ENCODE measurements at regions not wholly inside any gene's neighbourhood (a gene's known extent, or its start where the extent isn't known, plus 50 kb on each side); places are given as distances from the start of the nearest gene placed in this dataset.

- Mint-ChIP-seq H3K36me3 (peaks cover 1% of the 10 kb centered on the region), H3K9me3 (ENCODE audit: low read depth) (no peaks in the 10 kb centered on the region), H3K27ac (no peak overlapping the region), H3K27me3 (no peaks in the 10 kb centered on the region), H3K4me1 (peaks cover 25% of the 10 kb centered on the region), H3K4me3 (no peak overlapping the region)
- DNase-seq = no peak
- CTCF ChIA-PET = interaction anchor here (1.0 to 2.7 kb wide), 2 partner anchors 8 to 80 kb away, joined by 3 to 7 read pairs; no protein-coding TSS in a partner anchor
- no peak for ATAC-seq
Measured at GRCh38 chr12:124390442-124391097, 95.7 kb downstream of the RFLNA start.

- peaks cover 1% of the 10 kb centered on the region for H3K36me3 Mint-ChIP-seq
- no peak overlapping the region for H3K4me3 Mint-ChIP-seq
- no peak for ATAC-seq
- CTCF ChIA-PET = interaction anchor here (0.8 to 2.7 kb wide), 3 partner anchors 9 to 382 kb away, joined by 3 to 10 read pairs (median 7); no protein-coding TSS in a partner anchor
- no peaks in the 10 kb centered on the region for H3K27me3 Mint-ChIP-seq
- DNase-seq = no peak
- H3K27ac Mint-ChIP-seq = no peak overlapping the region
- H3K4me1 Mint-ChIP-seq = peaks cover 25% of the 10 kb centered on the region
- no peaks in the 10 kb centered on the region for H3K9me3 Mint-ChIP-seq (ENCODE audit: low read depth)
Measured at GRCh38 chr12:124389725-124390441, 95.0 kb downstream of the RFLNA start.

- DNase-seq = peak; percentile 59
- Mint-ChIP-seq H3K36me3 (no peaks in the 10 kb centered on the region), H3K27me3 (no peaks in the 10 kb centered on the region), H3K27ac (no peak overlapping the region), H3K9me3 (ENCODE audit: low read depth) (no peaks in the 10 kb centered on the region), H3K4me1 (peaks cover 25% of the 10 kb centered on the region), H3K4me3 (no peak overlapping the region)
- ATAC-seq = peak; percentile 70
- CTCF ChIA-PET = interaction anchor here (0.8 to 2.7 kb wide), 3 partner anchors 10 to 383 kb away, joined by 3 to 10 read pairs (median 7); no protein-coding TSS in a partner anchor
Measured at GRCh38 chr12:124389138-124389724, 94.3 kb downstream of the RFLNA start.

GRCh38 chr12:124388679-124389137, 93.8 kb downstream of the RFLNA start:
- DNase-seq = peak; percentile 42
- Mint-ChIP-seq H3K27ac (no peak overlapping the region), H3K9me3 (ENCODE audit: low read depth) (no peaks in the 10 kb centered on the region), H3K27me3 (no peaks in the 10 kb centered on the region), H3K4me1 (peaks cover 25% of the 10 kb centered on the region), H3K4me3 (no peak overlapping the region), H3K36me3 (no peaks in the 10 kb centered on the region)
- CTCF ChIA-PET = interaction anchor here (1.6 to 2.7 kb wide), 2 partner anchors 10 to 77 kb away, joined by 7 to 10 read pairs; no protein-coding TSS in a partner anchor
- ATAC-seq = peak; percentile 45

GRCh38 chr12:124388038-124388671, 93.3 kb downstream of the RFLNA start:
- no peaks in the 10 kb centered on the region for H3K36me3 Mint-ChIP-seq
- no peaks in the 10 kb centered on the region for H3K27me3 Mint-ChIP-seq
- no peak for ATAC-seq
- H3K4me1 Mint-ChIP-seq = peaks cover 25% of the 10 kb centered on the region
- H3K4me3 Mint-ChIP-seq = no peak overlapping the region
- no peak overlapping the region for H3K27ac Mint-ChIP-seq
- CTCF ChIA-PET = interaction anchor here (1.6 to 2.7 kb wide), 2 partner anchors 11 to 78 kb away, joined by 7 to 10 read pairs; no protein-coding TSS in a partner anchor
- DNase-seq = no peak
- no peaks in the 10 kb centered on the region for H3K9me3 Mint-ChIP-seq (ENCODE audit: low read depth)

- DNase-seq (no peak), ATAC-seq (no peak)
- no peak overlapping the region for H3K4me3 Mint-ChIP-seq
- no peaks in the 10 kb centered on the region for H3K36me3 Mint-ChIP-seq
- H3K27ac Mint-ChIP-seq = no peak overlapping the region
- H3K4me1 Mint-ChIP-seq = peaks cover 25% of the 10 kb centered on the region
- H3K27me3 Mint-ChIP-seq = no peaks in the 10 kb centered on the region
- H3K9me3 Mint-ChIP-seq (ENCODE audit: low read depth) = no peaks in the 10 kb centered on the region
- CTCF ChIA-PET = no interaction called here
Measured at GRCh38 chr12:124387528-124387911, 92.6 kb downstream of the RFLNA start.

- CTCF ChIA-PET = interaction anchor here (1.1 kb wide), 1 partner anchor 222 kb away, joined by 3 read pairs; no protein-coding TSS in a partner anchor
- H3K4me1 Mint-ChIP-seq = peaks cover 21% of the 10 kb centered on the region
- H3K27me3 Mint-ChIP-seq = no peaks in the 10 kb centered on the region
- H3K9me3 Mint-ChIP-seq (ENCODE audit: low read depth) = no peaks in the 10 kb centered on the region
- DNase-seq = no peak
- ATAC-seq = no peak
- no peak overlapping the region for H3K4me3 Mint-ChIP-seq
- no peak overlapping the region for H3K27ac Mint-ChIP-seq
- H3K36me3 Mint-ChIP-seq = no peaks in the 10 kb centered on the region
Measured at GRCh38 chr12:124386661-124387527, 92.0 kb downstream of the RFLNA start.

- ATAC-seq (no peak), DNase-seq (no peak)
- H3K27me3 Mint-ChIP-seq = no peaks in the 10 kb centered on the region
- no peaks in the 10 kb centered on the region for H3K36me3 Mint-ChIP-seq
- H3K4me1 Mint-ChIP-seq = peaks cover 13% of the 10 kb centered on the region
- H3K27ac Mint-ChIP-seq = no peak overlapping the region
- CTCF ChIA-PET = interaction anchor here (1.1 kb wide), 1 partner anchor 223 kb away, joined by 3 read pairs; no protein-coding TSS in a partner anchor
- H3K9me3 Mint-ChIP-seq (ENCODE audit: low read depth) = no peaks in the 10 kb centered on the region
- no peak overlapping the region for H3K4me3 Mint-ChIP-seq
Measured at GRCh38 chr12:124386059-124386458, 91.2 kb downstream of the RFLNA start.

GRCh38 chr12:124385219-124385969, 90.5 kb downstream of the RFLNA start:
- ATAC-seq (no peak), DNase-seq (no peak)
- H3K36me3 Mint-ChIP-seq = no peaks in the 10 kb centered on the region
- no peak overlapping the region for H3K4me3 Mint-ChIP-seq
- H3K4me1 Mint-ChIP-seq = peaks cover 7% of the 10 kb centered on the region
- no peaks in the 10 kb centered on the region for H3K9me3 Mint-ChIP-seq (ENCODE audit: low read depth)
- CTCF ChIA-PET = no interaction called here
- H3K27ac Mint-ChIP-seq = no peak overlapping the region
- H3K27me3 Mint-ChIP-seq = no peaks in the 10 kb centered on the region

- H3K9me3 Mint-ChIP-seq (ENCODE audit: low read depth) = no peaks in the 10 kb centered on the region
- no peak for ATAC-seq
- CTCF ChIA-PET = no interaction called here
- no peaks in the 10 kb centered on the region for H3K4me1 Mint-ChIP-seq
- no peak for DNase-seq
- no peaks in the 10 kb centered on the region for H3K27me3 Mint-ChIP-seq
- H3K27ac Mint-ChIP-seq = no peak overlapping the region
- H3K36me3 Mint-ChIP-seq = no peaks in the 10 kb centered on the region
- H3K4me3 Mint-ChIP-seq = no peak overlapping the region
Measured at GRCh38 chr12:124384299-124384894, 89.5 kb downstream of the RFLNA start.

GRCh38 chr12:124383028-124383427, 88.1 kb downstream of the RFLNA start:
- no peak overlapping the region for H3K27ac Mint-ChIP-seq
- DNase-seq (no peak), ATAC-seq (no peak)
- no peaks in the 10 kb centered on the region for H3K4me1 Mint-ChIP-seq
- CTCF ChIA-PET = no interaction called here
- no peaks in the 10 kb centered on the region for H3K36me3 Mint-ChIP-seq
- no peak overlapping the region for H3K4me3 Mint-ChIP-seq
- no peaks in the 10 kb centered on the region for H3K27me3 Mint-ChIP-seq
- H3K9me3 Mint-ChIP-seq (ENCODE audit: low read depth) = no peaks in the 10 kb centered on the region
